Right renal pelvis (tissue), 4 donors: ENCODE measurements at regions not wholly inside any gene's neighbourhood (a gene's known extent, or its start where the extent isn't known, plus 50 kb on each side); places are given as distances from the start of the nearest gene placed in this dataset.
A peak's percentile ranks its signal among the peaks of the same experiment; 100 is the strongest.

Experiments used
- DNase-seq, 4 donors: peaks; one replicate each; pipeline ENCODE4 v3.0.0-alpha.2; 2013; ENCODE audit warnings: low read depth in 4 of 4, low spot score in 3 of 4, missing footprints in 1 of 4

DNA sequence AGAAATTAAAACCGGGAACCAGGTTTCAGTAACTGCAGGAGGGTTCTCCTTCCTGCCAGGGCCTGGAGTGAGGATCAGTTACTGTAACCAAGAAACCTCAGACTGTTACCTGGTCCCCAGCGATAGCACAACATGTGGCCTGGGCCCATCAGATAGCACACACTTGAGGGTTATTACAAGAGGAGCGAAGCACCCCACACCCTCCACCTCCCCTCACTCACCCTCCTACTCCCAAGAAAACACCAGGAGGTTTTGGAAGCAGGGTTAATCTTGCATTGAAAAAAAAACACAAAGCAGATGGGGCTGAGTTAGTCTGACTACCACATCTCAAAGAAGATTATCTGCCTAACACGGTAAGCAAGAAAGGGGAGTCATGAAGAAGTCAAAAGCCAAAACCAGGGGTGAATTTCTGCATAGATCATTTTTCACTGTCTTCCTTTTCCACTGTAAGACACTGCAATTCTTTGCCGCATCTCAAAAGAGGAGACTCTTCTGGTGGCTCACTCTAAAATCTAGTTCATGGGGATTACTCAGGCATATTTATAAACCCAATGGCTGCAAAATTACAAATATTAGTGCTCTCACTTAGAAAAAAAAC lies 75.9 kb upstream of the DOCK9 start:
- DNase-seq, result no peak

DNA sequence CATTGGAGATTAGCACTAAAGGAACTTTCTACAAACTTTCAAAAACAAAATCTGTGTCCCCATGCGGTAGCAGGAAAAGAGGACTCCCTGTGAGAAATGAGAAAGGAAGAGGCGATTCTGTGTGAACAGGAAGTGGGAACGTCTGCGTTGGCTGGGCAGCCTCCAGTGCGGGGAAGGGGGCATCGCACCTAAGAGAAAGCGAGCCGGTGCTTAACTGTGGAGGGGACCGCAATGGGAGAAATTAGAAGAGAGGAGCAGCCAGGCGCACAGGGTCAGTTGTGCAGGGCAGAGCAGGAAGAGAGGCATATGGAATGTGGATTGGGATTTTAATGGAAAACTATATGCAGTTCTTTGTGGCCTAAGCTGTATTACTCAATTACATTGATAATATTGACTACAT lies 77.4 kb upstream of the DOCK9 start:
- DNase-seq, result no peak

DNA sequence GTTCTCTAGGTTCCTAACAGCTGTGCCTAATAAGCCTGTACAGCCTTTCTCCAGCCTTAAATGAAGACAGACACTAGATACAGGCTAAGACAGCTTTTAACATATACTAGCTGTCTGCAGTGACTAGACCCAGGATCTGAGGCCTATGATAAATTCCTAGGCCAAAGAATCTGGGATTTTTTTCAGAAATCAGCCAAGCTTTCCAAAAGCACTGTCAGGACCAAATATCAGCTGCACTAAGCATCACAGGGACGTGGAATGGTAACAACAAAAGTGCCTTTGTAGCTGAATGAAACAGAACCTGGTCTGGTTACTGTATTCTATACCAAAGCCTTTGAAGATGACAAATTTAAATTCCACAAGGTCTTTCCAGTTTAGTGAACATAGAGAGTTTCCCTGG lies 77.9 kb upstream of the DOCK9 start:
- DNase-seq, result no peak

DNA sequence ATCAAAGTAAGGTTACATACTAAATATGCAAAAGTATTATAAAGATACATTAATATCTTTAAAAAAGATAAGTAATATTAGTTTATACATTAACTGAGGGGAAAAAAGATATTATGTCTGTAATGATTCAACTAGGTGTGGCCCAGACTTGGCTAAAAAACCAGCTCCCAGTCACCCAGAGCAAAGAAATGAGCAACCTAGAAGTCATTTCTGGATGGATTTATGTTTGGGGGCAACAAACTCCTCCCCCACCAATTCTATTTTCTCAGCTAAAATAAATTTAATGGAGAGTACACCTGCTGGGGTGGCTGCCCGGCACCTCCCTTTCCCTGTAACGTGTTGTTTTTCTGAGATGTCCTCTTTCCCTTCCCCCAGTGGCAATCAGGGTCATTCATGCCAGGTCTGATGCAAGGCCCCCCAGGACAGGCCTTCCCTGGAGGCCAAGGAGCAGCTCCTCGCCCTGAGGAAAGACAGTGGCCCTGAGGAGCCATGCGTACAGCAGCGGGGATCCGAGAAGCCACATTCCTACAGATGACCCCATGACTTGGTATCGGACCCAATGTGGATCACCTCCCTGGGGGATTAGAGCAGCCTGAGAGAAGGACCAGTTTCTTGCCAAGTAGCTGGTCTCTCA lies 78.6 kb upstream of the DOCK9 start:
- no peak for DNase-seq

DNA sequence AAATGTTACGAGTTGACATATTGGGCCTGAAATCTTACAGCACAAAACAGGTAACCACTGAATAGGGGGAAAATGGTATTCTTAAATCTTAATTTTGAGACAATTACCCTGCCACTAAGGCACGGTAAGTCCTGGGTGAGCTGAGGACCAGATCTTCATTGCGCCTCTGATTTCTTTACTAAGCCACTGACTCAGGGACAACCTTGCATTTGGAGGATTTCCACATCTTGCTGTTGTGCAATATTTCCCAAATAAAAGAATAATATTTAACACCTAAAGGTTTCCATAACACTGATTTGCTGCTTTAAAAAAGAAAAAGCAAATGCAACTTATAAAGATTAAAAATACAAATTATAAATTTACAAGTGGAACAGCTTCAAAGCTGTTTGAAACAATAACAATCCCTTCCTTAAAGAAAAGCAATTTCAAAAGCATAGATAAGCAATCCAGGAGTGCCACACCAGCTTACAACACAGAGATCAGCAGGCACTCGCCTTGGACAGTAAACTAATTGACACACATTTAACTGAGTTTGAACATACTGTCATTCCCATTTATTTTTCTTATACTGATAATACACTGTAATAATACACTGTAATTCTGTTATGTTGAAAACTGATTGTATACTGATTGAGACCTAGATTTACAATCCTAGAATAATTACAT lies 79.6 kb upstream of the DOCK9 start:
- DNase-seq, result no peak

DNA sequence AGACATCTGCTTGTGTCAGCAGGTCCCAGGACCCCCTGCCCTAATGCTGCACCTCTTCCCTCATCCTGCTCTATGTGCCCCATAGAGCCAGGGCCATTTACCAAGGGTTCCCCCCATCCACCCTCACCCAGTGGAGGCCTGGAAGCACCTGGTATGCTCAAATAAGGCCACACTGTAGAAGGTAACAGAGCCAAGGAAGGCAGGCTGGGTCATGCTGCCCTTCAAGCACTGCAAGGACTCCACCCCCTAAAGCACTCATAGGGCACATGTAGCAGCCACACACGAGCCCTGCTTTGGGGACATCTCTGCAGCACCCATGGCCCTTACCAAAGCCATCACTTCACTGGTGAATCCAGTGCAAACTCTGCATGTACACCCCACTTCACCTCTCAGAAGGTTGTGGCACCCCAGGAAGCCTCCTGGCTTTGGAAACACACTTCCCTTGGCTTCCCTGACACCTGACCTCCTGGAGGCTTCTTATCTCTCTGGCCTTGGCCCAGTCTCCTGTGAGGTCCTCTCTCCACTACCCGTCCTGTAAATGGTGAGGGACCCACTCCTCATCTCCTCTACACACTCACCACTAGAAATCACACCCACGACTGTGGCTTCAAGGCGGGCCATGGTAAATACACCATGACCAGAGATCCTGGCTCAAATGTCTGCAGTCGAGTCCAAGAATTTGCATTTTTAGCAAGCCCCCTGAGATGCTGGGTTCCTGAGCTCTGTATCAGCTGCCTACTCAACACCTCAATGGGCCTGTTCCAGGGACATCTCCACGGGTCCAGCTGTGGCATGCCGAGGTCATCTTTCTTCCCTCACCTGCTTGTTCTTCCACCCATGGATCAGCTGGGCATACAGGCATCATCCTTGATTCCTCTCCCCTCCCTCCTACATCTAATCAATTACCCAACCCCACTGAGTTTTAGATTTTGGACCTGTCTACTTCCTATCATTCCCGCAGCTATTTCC lies 80.9 kb upstream of the DOCK9 start:
- DNase-seq, result no peak

DNA sequence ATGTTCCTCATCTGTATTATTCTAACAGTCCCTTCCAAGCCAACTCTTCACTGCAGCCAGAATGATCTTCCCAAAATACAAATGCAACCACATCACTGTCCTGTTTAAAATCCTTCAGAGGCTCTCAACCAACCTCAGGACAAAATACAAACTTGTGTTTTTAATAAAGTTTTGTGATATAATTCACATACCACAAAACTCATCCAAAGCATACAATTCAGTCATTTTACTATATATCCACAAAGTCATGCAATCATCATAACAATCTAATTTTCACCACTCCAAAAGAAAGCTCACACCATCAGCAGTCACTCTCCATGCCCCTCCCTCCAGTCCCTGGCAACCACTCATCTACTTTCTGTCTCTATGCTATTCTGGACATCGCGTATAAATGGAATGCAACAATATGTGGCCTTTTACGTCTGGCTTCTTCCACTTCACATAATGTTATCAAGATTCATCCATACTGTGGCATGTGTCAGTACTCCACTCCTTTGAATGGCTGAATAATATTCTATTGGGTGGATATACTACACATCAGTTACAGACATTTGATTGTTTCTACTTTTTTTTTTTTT lies 81.7 kb upstream of the DOCK9 start:
- no peak for DNase-seq

DNA sequence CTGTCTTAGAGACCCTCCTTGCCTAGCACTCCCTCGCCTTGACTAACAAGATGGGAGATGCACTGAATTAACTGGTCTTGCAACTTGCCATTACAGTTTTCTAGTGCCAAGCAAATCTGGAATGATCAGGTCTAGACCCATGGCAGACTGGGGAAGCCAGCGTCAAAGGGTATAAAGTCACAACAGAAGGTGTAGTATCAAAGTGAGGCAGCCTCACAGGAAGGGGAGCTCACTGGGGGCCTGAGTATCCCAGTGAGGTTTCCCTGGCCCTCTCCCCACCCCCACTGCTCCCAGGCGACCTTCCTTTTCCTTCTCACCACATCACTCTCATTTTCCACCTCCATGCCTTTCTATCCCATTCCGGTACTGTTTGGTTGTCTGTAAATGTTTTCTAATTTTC lies 83.5 kb upstream of the DOCK9 start:
- no peak for DNase-seq

DNA sequence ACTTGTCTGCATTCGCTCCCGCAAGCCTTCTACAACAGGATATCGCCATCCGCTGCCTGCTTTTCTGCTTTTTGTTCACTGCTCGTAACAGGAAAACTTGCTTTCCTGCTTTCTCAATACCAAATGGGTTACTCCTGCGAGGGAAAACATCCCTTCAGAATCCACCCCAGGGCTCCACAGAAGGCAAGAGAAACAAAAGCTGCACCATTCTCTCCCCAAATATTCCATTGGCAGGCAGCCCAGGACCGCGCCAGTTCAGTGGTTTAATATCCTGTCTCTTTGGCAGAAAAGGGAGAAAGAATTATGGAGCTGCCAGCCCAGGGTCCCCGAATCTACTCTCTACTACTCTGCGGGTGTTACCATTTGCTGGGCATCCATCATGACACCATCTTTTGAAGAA lies 84.7 kb upstream of the DOCK9 start:
- peak in 1 of 4 donors; percentile 73 for DNase-seq

DNA sequence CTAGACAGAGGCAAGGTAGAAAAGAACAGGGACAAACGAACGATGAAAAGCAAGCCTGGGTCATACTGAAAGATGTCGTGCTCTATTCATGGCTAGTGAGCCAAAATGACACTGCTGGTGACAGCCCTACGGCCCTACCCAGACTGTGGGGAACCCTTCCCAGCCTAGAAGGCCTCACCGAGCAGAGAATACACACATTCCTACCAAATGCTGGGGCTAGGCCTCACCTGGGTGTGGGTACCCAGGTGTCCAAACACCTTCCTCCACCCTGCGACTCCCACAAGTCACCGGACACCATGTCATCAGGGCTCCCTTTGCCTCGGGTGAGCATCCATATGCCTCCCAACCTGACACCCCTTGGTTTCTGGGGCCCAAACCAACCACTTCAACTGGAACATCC lies 85.3 kb upstream of the DOCK9 start:
- no peak for DNase-seq

DNA sequence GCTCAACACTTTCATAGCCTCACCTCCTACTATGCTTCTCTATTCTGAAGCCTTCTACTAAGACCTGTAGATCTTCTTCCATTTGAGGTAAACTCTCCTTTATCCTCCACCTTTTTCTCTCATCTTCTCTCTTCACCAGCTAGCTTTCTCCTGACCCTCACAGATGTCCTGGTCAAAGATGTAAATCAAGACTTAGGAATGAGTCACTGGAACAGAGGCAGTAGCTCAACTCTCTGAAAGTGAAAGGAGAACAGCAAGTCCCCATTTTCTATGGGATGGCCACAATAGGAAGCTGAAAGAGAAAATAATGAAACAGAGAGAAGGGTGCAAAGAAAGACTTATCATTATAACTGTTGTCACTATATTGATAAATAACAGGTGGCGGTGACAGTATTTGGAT lies 86.1 kb upstream of the DOCK9 start:
- DNase-seq, result no peak

DNA sequence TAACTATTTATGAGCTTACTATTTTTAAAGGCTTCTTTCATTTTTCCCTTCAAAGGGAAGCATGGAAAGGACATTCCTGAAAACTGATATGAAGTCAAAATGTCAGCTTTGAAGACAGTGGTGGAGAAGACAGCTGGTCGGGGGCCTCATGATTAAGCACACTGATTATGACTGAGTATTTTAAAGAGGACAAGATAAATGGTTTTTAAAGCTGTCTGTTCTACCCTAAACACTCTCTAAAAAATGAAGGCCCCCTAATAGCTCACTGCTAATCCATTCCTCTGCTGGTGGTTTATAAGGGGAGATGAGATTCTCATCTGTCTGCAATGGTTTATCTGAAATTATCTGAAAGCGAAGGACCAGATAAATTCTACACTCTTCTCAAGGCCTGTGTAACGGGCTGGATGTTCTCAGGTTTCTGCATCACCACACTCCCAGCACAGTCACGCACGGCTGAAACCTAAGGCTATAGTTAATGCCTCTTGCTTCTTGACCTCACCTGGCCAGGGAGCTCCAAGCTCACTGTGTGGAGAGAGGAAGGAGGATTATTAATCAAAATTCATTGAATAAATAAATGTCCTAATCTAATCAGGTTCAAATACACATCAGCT lies 86.9 kb upstream of the DOCK9 start:
- DNase-seq, result no peak

DNA sequence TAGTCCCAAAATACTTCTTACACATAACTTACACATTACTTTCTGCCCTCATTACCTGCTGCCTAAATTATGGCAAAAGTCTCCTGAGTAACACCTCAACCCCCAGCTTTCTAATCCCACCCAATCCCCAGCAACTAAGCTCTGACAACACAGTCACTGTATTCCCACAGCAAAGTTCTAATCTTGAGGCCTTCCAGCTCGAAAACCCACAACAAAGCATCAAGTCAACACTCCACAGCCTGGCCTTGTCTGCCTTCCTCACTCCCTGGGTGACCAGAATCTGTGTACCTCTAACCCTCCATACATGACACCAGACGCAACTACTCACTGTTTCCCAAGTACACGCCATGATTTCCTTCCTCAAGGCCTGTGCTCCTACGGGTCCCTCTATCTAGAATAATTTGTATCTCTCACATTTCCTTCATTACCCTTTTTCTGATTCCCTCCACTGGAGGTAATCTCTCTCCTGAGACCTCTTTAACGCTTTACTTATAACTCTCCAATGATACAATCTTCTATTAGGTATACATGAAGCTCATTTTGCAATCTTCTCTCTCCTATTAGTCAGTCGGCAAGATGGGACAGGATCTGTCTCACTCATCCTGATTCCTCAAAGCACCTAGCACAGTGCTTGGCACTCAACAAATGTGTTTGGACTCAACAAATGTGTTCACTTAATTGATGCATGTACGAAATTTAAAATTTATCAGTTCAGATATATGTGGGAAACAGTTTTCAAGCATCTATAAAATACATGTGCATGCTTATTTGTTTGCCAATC lies 87.6 kb upstream of the DOCK9 start:
- DNase-seq, result no peak

DNA sequence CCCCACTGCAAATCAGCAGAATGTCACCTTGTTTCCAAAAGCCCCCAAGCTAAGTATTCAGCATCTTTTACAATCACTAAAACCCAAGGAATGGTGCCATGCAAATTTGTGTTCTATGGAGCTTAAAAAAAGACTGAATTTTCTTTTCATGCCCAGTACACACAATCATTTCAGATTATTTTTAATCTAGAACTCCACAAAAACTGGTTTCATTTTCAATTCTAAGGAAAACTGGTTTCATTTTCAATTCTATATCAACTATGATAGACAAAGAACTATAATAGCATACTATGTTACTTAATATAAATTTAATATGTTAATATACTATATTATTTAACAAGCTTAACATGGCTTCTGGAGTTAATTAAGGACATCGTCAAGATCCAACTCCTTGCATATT lies 88.4 kb upstream of the DOCK9 start:
- no peak for DNase-seq

DNA sequence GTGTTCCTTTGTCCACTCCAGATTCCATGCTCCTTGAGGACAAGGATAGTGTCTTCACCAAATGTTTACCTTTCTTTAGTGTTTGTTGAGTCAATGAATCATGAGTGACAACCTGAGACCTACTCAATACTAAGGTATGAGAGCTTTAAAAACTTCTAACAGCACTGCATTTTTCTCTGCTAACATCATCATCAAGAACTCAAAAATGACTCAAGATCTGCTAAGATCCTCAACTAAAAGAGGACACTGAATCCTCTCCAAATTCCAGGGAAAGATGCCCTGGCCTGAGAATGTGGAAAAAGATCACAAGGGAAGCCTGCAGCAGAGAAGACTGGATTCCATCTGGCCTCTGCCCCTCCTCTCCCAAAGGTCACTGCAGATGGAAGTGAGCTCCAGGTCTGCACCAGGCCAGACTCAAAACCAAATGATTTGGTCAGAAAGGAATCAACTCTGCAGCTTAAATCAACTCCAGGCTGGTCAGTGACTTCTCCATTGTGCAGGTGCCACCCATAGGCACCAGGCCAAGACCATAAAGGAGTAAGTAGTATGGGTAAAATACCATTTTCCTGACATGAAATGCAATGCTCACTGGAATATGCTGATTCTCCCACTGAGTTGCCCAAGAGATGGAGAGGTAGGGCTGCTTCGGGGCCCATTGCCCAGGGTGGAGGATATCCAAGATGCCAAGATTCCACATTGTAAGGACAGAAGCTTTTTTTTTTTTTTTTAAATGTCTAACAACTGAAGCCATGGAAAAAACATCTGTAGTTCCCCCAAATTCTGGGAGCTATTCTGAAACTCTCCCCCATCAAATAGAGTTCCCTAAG lies 89.5 kb upstream of the DOCK9 start:
- no peak for DNase-seq

DNA sequence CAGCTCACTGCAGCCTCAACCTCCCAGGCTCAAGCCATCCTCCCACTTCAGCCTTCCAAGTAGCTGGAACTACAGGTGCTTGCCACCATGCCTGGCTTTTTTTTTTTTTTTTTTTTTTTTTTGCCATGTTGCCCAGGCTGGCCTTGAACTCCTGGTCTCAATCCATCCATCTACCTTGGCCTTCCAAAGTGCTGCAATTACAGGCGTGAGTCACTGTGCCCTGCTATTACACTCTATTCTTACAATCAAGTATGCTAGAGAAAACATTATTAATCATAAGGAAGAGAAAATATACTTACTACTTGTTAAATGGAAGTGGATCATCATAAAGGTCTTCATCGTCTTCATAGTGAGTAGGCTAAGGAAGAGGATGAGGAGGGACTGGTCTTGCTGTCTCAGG lies 93.3 kb upstream of the DOCK9 start:
- DNase-seq, result no peak

DNA sequence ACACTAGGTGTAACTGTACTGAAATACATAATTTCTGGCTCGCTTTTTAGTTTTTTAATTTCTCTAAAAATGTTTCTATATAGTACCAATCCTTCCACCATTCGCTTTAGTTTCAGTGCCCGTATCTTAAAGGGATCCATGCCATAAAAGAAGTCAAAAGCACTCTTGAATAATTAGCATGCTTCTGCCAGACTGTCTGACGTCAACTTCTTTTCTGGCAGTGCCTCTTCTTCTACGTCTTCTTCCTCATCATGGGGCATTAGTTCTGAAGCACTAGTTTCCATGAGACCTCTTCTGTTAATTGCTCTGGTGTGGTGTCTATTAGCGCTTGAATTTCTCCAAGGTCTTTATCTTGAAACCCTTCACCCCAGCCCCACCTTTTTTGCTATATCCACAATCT lies 93.8 kb upstream of the DOCK9 start:
- no peak for DNase-seq

DNA sequence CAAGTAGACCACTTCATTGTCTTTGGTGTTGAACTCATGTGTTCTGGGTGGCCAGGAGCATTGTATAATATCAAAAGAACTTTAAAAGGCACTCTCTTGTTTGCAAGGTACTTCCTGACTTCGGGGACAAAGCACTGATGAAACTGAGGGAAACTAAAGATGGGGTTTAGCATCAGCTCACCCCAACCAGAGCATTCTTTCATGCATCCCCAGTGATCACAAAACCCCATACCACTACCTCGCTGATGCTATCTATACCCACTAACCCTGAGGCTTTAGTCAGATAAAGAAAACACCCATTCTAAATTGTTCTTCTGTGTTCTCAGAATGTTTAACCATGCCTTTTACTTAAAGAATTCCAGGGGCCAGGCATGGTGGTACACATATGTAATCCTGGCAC lies 94.5 kb upstream of the DOCK9 start:
- DNase-seq, result no peak

DNA sequence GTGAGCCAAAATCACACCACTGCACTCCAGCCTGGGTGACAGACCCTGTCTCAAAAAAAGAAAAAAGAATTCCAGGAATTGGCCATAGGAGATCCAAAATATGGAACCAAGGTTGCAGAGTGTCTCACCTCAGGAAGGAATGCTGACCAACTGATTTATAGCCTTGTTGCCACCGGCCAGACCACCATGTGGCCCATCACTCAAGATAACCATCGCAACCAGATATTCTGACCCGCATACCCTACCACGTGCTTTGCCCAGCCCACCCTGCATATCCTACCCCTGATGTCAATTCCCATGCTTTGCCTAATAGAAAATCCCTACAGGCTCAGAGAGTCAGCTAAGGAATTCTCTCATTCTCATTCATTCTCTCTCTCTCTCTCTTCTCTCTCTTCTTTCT lies 95.1 kb upstream of the DOCK9 start:
- DNase-seq, result no peak
